HPDE6-E6E7 (cell line): ENCODE measurements at regions not wholly inside any gene's neighbourhood (a gene's known extent, or its start where the extent isn't known, plus 50 kb on each side); places are given as distances from the start of the nearest gene placed in this dataset.

Experiments
- DNase-seq: peaks from one replicate; pipeline ENCODE4 v3.0.0; 2011; ENCODE audit warnings: missing footprints; ENCODE audit errors: extremely low spot score

DNA sequence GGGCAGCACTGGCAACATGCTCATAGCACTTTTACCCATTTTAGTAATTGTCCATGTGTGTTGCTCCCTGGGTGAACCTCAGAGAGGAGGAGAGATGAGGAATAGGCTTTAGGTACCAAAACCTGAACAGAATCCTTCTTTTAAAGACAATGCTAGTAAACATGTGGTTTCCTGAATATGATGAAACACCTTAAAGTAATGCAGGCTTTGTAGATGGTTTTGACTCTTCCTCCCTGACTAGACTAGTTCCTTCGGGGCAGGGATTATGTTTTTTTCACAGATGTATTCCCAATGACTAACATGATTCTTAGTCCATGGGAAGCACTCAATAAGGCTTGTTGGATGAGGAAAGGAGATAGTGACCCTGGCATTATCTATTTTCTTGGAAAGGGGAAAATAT, 367.6 kb upstream of the JAG1 start:
- peak; percentile 33 for DNase-seq

DNA sequence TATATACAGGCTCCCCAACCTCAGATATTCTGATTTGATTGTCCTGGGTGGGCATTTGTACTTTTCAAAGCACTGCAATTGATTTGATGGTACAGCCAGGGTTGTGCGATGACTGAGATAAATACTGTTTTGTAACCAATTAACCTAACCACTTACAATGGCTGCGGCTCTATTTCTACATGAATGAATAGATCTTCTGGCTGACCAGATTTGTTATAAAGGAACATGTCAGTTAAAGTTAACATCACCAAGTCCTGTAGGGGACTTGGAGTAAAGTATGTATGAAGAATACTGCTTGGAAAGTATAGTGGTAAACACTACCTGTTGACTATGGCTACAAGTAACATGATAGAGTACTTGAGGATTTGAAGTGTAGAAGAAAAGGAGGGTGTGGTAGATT, 369.2 kb upstream of the JAG1 start:
- no peak for DNase-seq

DNA sequence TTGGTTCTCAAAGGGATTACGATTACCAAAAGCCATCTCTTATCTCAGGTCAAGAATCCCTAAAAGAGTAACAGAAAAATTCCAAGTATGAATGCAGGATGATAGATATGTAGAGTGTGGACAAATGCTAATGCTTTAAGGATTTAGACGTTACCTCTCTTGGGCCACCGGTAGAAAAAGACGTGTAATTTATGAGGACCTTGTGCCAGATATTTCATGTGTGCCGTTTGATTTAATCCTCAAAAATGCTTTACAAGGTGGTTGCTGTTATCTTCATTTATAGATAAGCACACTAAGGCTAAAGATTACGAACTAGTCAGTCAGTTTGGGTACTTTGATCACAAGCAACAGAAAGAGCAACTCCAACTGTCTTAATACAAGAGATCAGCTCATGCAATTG, 370.8 kb upstream of the JAG1 start:
- DNase-seq: no peak

DNA sequence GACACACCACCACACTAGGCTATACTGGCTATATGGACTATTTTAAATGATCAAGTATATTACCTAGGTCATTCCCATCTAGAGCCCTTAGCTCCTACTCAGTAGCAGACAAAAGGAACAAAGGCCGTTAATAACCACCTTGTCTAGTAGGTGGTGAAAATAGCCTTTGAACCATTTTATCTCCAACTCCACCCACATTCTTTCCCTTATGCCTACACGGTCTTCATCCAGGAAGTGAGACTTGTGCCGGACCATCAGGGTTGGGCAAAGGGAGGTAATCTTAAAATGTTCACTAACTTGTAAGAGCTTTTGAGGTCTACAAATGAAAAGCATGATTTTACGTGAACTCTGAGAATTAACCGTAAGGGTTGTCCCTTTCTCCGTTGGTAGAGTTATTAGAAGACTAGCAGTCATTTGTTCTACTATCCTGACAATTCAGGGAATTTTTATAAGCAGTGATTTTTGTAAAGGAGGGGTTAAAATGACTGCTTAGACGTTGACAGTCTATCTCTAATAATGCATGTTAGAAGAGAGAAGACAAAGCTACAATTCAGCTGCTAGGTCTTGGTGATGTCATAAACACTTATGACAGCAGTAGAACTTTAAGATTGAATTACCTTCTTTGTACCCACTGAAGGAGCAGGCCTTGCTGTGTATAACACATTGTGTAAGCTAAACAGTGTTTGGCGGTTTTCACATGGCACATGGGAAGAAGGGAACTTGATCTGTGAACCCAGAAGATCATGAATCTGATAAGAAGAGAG, 371.8 kb upstream of the JAG1 start:
- no peak for DNase-seq

- peak; percentile 17 for DNase-seq
These were observed 373.8 kb upstream of the JAG1 start for GRCh38 chr20:11047559-11047958.

- DNase-seq: no peak
These were observed 374.9 kb upstream of the JAG1 start for GRCh38 chr20:11048739-11049138.

- no peak for DNase-seq
These were observed 376.6 kb upstream of the JAG1 start for GRCh38 chr20:11050350-11050749.

DNA sequence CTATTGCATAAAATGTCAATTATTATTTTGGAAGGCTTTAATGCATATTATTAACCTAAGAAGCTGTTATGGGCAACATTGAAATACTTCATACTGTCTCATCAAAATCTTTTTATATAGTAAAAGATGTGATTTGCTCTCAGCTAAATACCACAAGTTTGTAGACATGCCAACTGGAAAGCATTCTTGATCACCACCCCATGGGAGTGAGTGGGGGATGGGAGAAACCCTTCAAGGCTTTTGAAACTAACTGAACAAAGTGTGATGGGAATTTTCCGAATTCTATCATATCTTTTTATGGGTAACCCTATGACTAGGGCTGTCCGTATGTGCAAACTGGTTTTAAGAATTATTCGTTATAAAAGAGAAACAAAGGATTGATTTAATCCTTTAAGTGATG, 377.3 kb upstream of the JAG1 start:
- DNase-seq: no peak

- DNase-seq: no peak
These were observed 379.5 kb upstream of the JAG1 start for GRCh38 chr20:11053310-11053709.

DNA sequence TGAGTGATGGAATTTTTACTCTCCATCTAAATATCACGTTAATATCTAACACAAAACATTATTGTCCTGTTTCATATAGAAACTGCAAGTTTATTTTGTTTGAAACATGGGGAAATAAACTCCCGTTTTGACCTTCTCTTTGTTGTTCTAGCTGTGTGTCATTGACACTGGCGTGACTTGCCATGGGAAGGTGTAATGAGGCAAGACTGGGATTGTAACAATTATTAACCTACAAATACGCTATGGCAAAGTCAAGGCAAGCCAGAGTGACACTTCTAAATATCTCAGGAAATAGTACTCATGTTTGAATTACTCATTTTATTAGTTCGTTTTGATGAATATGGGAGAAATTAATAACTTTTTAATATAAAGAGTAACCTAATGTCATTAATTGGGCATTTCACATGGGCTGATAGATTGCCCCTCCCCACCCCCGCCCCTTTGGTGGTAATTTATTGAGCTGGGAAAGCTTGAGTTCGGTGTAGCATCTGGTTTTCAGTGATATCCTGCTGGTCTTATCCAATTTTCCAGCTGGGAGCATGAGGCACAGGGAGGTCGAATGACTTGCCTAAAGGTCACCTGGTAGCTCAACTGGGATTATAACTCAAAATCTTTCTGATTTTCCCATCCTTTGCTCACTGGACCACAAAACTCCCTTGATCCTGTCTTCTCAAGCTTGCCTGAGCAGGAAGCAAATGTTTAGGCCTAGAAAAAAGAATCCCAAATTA, 380.6 kb upstream of the JAG1 start:
- no peak for DNase-seq

GRCh38 chr20:11056414-11056813, 382.6 kb upstream of the JAG1 start:
- DNase-seq: no peak

- DNase-seq: no peak
These were observed 383.8 kb upstream of the JAG1 start for GRCh38 chr20:11057624-11058023.

DNA sequence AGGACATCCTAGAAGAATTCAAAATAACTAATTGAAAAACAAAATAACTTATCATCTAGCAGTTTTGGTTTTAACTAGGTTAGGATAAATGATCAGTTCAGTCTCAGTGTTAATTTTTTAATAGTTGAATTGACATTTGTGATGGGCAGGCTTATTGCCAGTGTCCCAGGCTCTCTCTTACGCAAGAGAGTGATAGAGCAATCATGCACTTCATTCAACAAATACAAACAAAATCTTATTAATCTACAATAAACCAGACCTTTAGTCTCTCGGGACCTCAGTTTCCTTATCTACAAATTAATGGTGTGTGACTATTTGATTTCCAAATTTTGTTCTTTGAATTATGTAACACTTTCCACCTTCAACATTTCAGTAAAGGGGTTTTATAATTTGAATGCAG, 385.9 kb upstream of the JAG1 start:
- DNase-seq: no peak

- DNase-seq: no peak
These were observed 386.8 kb upstream of the JAG1 start for GRCh38 chr20:11060423-11061185.

DNA sequence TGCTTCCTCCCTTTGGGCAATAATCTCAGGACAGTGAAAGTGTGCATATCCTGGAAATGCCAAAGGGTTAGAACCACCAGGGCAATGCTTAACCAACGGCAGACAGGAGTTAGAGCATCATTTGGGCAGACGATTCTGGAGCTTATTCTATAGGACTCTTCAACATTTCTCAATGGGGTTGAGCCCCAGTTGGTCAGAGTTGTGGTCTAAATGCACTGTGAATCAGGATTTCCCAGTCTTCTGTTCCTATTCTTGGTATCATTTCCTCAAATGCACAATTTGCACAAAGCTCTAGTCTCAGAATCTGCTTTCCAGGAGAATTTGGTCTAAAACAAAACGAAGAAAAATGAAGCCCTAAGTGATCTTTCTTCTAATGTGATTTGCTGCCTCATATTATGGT, 389.6 kb upstream of the JAG1 start:
- no peak for DNase-seq

DNA sequence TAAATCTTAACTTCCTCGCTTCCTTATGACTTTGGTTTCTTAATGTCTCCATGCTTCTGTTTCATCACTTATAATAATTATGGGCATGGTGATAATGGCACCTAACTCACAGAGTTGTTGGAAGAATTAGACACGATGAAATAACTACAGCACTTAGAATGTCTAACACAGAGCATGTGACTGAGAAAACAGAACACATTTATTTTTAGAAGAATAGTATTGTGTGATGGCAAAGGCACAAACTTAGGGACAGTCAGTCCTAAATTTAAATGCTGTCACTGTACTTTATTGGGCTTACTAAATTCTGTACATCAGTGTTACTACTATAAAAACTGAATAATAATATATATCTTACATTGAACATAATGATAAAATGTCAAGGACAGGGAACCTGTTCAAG, 391.1 kb upstream of the JAG1 start:
- no peak for DNase-seq

- no peak for DNase-seq
These were observed 393.6 kb upstream of the JAG1 start for GRCh38 chr20:11067359-11067758.

- DNase-seq: no peak
These were observed 399.2 kb upstream of the JAG1 start for GRCh38 chr20:11072982-11073381.

DNA sequence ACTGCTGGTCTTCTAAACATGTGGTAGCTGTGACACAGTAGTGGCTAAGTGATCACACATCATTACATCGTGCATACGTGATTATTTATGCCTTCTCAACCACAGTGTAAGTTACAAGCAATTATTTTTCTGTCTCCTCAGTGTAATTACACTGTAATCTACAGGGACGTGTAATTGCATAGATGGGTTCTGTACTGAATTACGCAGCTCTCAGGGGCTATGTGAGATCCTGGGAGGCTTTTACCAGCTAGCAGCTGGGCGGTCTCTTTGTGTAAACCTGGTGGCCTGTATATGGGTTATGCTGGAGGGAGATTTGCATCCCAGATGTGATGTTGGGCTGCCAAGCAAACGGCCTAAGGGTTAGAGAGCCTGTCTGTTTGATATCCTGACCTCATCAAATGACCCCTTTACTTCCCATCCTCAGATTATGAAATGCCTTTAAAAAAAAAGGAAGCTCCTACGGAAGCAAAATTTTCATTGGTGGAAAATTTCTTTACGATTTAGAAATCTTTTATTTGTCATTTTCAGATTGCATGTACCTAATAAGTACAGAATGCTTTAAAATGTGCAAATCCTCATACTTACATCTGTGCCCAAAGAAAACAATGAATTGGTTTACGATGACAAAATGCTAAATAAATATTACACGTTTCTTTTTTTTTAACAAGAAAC, 402.8 kb upstream of the JAG1 start:
- DNase-seq: no peak

- DNase-seq: no peak
These were observed 403.4 kb upstream of the JAG1 start for GRCh38 chr20:11077226-11077625.

DNA sequence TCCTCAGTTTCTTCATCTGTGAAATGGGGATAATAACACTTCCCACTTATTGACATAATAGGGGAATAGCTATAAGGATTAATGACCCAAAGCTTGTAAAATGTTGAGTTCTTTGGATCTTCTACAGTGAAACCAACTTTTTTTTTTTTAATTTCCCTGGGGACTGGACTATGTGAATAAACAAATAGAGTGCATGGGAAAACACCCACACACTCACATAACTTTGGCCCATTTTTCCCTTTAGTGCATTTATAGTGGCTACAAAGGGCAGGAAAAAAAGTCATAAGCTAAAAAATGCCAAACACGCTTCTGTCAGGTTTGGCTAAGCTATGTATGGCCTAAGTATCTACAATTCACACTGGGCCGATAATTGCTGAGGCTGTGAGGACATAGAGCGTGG, 406.2 kb upstream of the JAG1 start:
- no peak for DNase-seq

- DNase-seq: no peak
These were observed 407.1 kb upstream of the JAG1 start for GRCh38 chr20:11080781-11081377.
